Osteoblast (primary cell): ENCODE measurements at regions not wholly inside any gene's neighbourhood (a gene's known extent, or its start where the extent isn't known, plus 50 kb on each side); places are given as distances from the start of the nearest gene placed in this dataset.

ENCODE experiments used
- DNase-seq: peaks from one replicate; pipeline ENCODE4 v3.0.0; 2011; ENCODE audit warnings: low spot score, mixed read lengths; ENCODE audit not compliant: insufficient read length; ENCODE audit errors: missing footprints
- H2AFZ ChIP-seq: 2 replicates; pipeline ENCODE4 v1.6.0; 2011; ENCODE audit warnings: mild to moderate bottlenecking, low read length
- H3K27ac ChIP-seq: 2 replicates; pipeline ENCODE4 v1.5.1; 2011; ENCODE audit warnings: mild to moderate bottlenecking, low read depth, low read length, moderate library complexity
- H3K27me3 ChIP-seq: 2 replicates; pipeline ENCODE4 v1.6.0; 2012; ENCODE audit warnings: mild to moderate bottlenecking, control low read depth, inconsistent platforms, low read length, moderate library complexity; ENCODE audit not compliant: insufficient read depth
- H3K36me3 ChIP-seq: 2 replicates; pipeline ENCODE4 v1.5.1; 2011; ENCODE audit warnings: mild to moderate bottlenecking, low read length, control low read depth, moderate library complexity; ENCODE audit not compliant: insufficient read depth
- H3K4me1 ChIP-seq: 2 replicates; pipeline ENCODE4 v1.5.1; 2011; ENCODE audit warnings: mild to moderate bottlenecking, low read length, control low read depth, moderate library complexity; ENCODE audit not compliant: insufficient read depth
- H3K4me2 ChIP-seq: 2 replicates; pipeline ENCODE4 v1.6.0; 2011; ENCODE audit warnings: mild to moderate bottlenecking, low read length; ENCODE audit not compliant: insufficient read depth
- H3K4me3 ChIP-seq: fragments of 200-600 bp; sonication (generic); 3 replicates; pipeline ENCODE4 v1.5.1; 2012; ENCODE audit warnings: mild to moderate bottlenecking, low read length, inconsistent platforms; ENCODE audit not compliant: insufficient read depth
- H3K79me2 ChIP-seq: 2 replicates; pipeline ENCODE4 v1.6.0; 2012; ENCODE audit warnings: mild to moderate bottlenecking, low read length, control low read depth, inconsistent platforms; ENCODE audit not compliant: insufficient read depth
- H3K9me3 ChIP-seq: 2 replicates; pipeline ENCODE4 v1.5.1; 2011; ENCODE audit warnings: low read depth, low read length, control low read depth
- H4K20me1 ChIP-seq: 2 replicates; pipeline ENCODE4 v1.6.0; 2012; ENCODE audit warnings: mild to moderate bottlenecking, low read length, control low read depth; ENCODE audit not compliant: insufficient read depth
- CTCF ChIP-seq: IDR thresholded peaks from 2 replicates; pipeline ENCODE4 v1.5.1; 2011; ENCODE audit warnings: mild to moderate bottlenecking, low read depth, low read length, moderate library complexity; ENCODE audit errors: extremely low read depth

- no peaks in the 10 kb centered on the region for H3K9me3 ChIP-seq
- no peaks in the 10 kb centered on the region for H3K4me1 ChIP-seq
- DNase-seq, result no peak
- TF ChIP-seq CTCF, result no peak
- no peaks in the 10 kb centered on the region for H3K27me3 ChIP-seq
- no peaks in the 10 kb centered on the region for H3K79me2 ChIP-seq
- H3K27ac ChIP-seq, result no peak overlapping the region
- H4K20me1 ChIP-seq, result no peaks in the 10 kb centered on the region
- no peak overlapping the region for H3K4me2 ChIP-seq
- no peak overlapping the region for H2AFZ ChIP-seq
- no peak overlapping the region for H3K4me3 ChIP-seq
- H3K36me3 ChIP-seq, result no peaks in the 10 kb centered on the region
Observed at GRCh38 chr6:163818719-163819118, 404.2 kb downstream of the QKI start.

GRCh38 chr6:163816441-163816840, 401.9 kb downstream of the QKI start:
- H3K9me3 ChIP-seq, result no peaks in the 10 kb centered on the region
- DNase-seq, result no peak
- H3K4me2 ChIP-seq, result no peak overlapping the region
- no peaks in the 10 kb centered on the region for H3K4me1 ChIP-seq
- no peaks in the 10 kb centered on the region for H3K79me2 ChIP-seq
- no peaks in the 10 kb centered on the region for H3K36me3 ChIP-seq
- no peaks in the 10 kb centered on the region for H3K27me3 ChIP-seq
- H3K4me3 ChIP-seq, result no peak overlapping the region
- H4K20me1 ChIP-seq, result no peaks in the 10 kb centered on the region
- no peak overlapping the region for H3K27ac ChIP-seq
- H2AFZ ChIP-seq, result no peak overlapping the region
- TF ChIP-seq CTCF, result no peak

- H3K79me2 ChIP-seq, result no peaks in the 10 kb centered on the region
- no peak overlapping the region for H3K4me2 ChIP-seq
- TF ChIP-seq CTCF, result no peak
- H3K4me3 ChIP-seq, result no peak overlapping the region
- no peaks in the 10 kb centered on the region for H3K9me3 ChIP-seq
- no peak overlapping the region for H2AFZ ChIP-seq
- H3K36me3 ChIP-seq, result no peaks in the 10 kb centered on the region
- H3K4me1 ChIP-seq, result no peaks in the 10 kb centered on the region
- no peak for DNase-seq
- no peaks in the 10 kb centered on the region for H4K20me1 ChIP-seq
- H3K27me3 ChIP-seq, result no peaks in the 10 kb centered on the region
- H3K27ac ChIP-seq, result no peak overlapping the region
Observed at GRCh38 chr6:163815796-163816195, 401.3 kb downstream of the QKI start.

DNA sequence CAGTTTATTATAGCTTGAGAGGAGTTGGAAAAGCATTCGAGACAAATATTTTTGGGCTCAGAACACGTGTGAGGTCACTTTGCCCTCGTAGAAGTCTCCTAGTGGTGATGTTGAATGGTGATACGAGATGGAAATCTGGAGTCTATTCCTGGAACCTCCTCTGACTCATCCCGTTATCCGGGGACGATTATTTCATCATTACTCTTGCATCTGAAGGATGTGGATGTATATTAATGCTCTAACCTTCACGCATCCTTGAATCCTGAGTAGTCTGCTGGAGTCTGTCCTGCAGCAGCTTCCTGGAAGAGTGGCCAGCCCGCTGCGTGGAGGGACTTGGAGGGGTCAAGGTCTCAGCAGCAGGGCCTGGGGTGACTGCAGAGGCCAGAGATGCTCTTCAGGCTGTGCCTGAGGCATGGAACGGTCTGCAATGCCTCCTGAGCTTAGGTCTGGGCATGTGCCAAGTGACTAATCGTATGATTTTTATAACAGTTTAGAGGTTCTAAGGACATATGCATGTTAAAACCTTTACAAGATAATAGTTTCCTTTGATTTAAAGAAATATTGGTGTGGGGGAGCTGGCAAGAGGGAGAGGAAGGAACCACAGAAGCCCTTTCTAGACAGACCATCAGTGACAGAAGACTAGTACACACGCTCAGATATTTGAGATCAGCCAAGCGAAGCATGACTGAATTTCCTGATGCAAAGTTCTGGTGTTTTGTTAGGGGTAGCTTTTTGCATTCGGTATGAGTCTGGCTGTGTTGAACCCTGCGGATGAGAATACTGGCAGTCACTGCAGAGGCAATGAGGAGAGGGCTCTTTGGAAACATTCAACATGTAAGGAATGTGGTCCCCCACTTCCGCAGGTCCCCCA, 400.2 kb downstream of the QKI start:
- H3K4me1 ChIP-seq, result no peaks in the 10 kb centered on the region
- H3K79me2 ChIP-seq, result no peaks in the 10 kb centered on the region
- DNase-seq, result no peak
- no peak overlapping the region for H3K4me3 ChIP-seq
- no peaks in the 10 kb centered on the region for H4K20me1 ChIP-seq
- no peaks in the 10 kb centered on the region for H3K36me3 ChIP-seq
- no peak overlapping the region for H3K4me2 ChIP-seq
- H2AFZ ChIP-seq, result no peak overlapping the region
- H3K9me3 ChIP-seq, result no peaks in the 10 kb centered on the region
- no peak overlapping the region for H3K27ac ChIP-seq
- no peak for TF ChIP-seq CTCF
- no peaks in the 10 kb centered on the region for H3K27me3 ChIP-seq
